SU-DHL-6 (cell line): ENCODE measurements at regions not wholly inside any gene's neighbourhood (a gene's known extent, or its start where the extent isn't known, plus 50 kb on each side); places are given as distances from the start of the nearest gene placed in this dataset.

ENCODE experiments used
- EZH2phosphoT487 ChIP-seq: fragments of 200-600 bp; sonication (generic), shearing (Covaris generic); conservative IDR thresholded peaks from 2 replicates; pipeline ENCODE4 v1.6.1; 2018; ENCODE audit warnings: mild to moderate bottlenecking, antibody characterized with exemption, low read length, moderate library complexity, mixed read lengths
- TF ChIP-seq, protein P1 (sequence below): fragments of 200-600 bp; sonication (generic); IDR thresholded peaks from one replicate; pipeline ENCODE4 v1.5.1; 2017; ENCODE audit warnings: antibody characterized with exemption, mild to moderate bottlenecking, low read length, moderate library complexity; ENCODE audit not compliant: insufficient read depth, poor library complexity, severe bottlenecking

- TF ChIP-seq, protein P1, sequence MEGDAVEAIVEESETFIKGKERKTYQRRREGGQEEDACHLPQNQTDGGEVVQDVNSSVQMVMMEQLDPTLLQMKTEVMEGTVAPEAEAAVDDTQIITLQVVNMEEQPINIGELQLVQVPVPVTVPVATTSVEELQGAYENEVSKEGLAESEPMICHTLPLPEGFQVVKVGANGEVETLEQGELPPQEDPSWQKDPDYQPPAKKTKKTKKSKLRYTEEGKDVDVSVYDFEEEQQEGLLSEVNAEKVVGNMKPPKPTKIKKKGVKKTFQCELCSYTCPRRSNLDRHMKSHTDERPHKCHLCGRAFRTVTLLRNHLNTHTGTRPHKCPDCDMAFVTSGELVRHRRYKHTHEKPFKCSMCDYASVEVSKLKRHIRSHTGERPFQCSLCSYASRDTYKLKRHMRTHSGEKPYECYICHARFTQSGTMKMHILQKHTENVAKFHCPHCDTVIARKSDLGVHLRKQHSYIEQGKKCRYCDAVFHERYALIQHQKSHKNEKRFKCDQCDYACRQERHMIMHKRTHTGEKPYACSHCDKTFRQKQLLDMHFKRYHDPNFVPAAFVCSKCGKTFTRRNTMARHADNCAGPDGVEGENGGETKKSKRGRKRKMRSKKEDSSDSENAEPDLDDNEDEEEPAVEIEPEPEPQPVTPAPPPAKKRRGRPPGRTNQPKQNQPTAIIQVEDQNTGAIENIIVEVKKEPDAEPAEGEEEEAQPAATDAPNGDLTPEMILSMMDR, result peak; percentile 18
- no peak for TF ChIP-seq EZH2phosphoT487
Observed at GRCh38 chr12:118840399-118840798, 140.9 kb upstream of the SRRM4 start.
